ENCODE measurements at regions not wholly inside any gene's neighbourhood (a gene's known extent, or its start where the extent isn't known, plus 50 kb on each side); places are given as distances from the start of the nearest gene placed in this dataset.

- Mint-ChIP-seq H3K9me3 (ENCODE audit: insufficient read depth) (peaks cover 5% of the 10 kb centered on the region), H3K36me3 (ENCODE audit: low read depth) (no peaks in the 10 kb centered on the region), H3K4me3 (no peak overlapping the region), H3K4me1 (ENCODE audit: low read depth) (no peaks in the 10 kb centered on the region), H3K27me3 (ENCODE audit: low read depth) (peaks cover 3% of the 10 kb centered on the region), H3K27ac (no peak overlapping the region)
- ChIA-PET CTCF (no interaction called here), POLR2A (no interaction called here)
- no peak for ATAC-seq
- DNase-seq, result no peak
Observed at GRCh38 chr5:172506921-172507320, 52.6 kb upstream of the SH3PXD2B start.

- Mint-ChIP-seq H3K27ac (no peak overlapping the region), H3K4me1 (ENCODE audit: low read depth) (no peaks in the 10 kb centered on the region), H3K9me3 (ENCODE audit: insufficient read depth) (no peaks in the 10 kb centered on the region), H3K27me3 (ENCODE audit: low read depth) (peaks cover 3% of the 10 kb centered on the region), H3K36me3 (ENCODE audit: low read depth) (no peaks in the 10 kb centered on the region), H3K4me3 (no peak overlapping the region)
- ChIA-PET POLR2A (no interaction called here), CTCF (no interaction called here)
- ATAC-seq (no peak), DNase-seq (peak; percentile 3)
Observed at GRCh38 chr5:172506251-172506650, 51.9 kb upstream of the SH3PXD2B start.

GRCh38 chr5:172505845-172506244 lies 51.5 kb upstream of the SH3PXD2B start:
- ChIA-PET CTCF (no interaction called here), POLR2A (no interaction called here)
- no peaks in the 10 kb centered on the region for H3K9me3 Mint-ChIP-seq (ENCODE audit: insufficient read depth)
- H3K27me3 Mint-ChIP-seq (ENCODE audit: low read depth), result peaks cover 3% of the 10 kb centered on the region
- no peak overlapping the region for H3K27ac Mint-ChIP-seq
- H3K4me3 Mint-ChIP-seq, result no peak overlapping the region
- DNase-seq, result no peak
- H3K4me1 Mint-ChIP-seq (ENCODE audit: low read depth), result no peaks in the 10 kb centered on the region
- no peaks in the 10 kb centered on the region for H3K36me3 Mint-ChIP-seq (ENCODE audit: low read depth)
- no peak for ATAC-seq

- CTCF ChIA-PET, result no interaction called here
- no peaks in the 10 kb centered on the region for H3K9me3 Mint-ChIP-seq (ENCODE audit: insufficient read depth)
- H3K4me3 Mint-ChIP-seq, result no peak overlapping the region
- H3K4me1 Mint-ChIP-seq (ENCODE audit: low read depth), result no peaks in the 10 kb centered on the region
- H3K36me3 Mint-ChIP-seq (ENCODE audit: low read depth), result no peaks in the 10 kb centered on the region
- ATAC-seq (no peak), DNase-seq (peak; percentile 10)
- POLR2A ChIA-PET, result no interaction called here
- H3K27ac Mint-ChIP-seq, result no peak overlapping the region
- peaks cover 3% of the 10 kb centered on the region for H3K27me3 Mint-ChIP-seq (ENCODE audit: low read depth)
Observed at GRCh38 chr5:172505403-172505759, 51.1 kb upstream of the SH3PXD2B start.

- Mint-ChIP-seq H3K27ac (no peak overlapping the region), H3K9me3 (ENCODE audit: insufficient read depth) (no peaks in the 10 kb centered on the region), H3K4me1 (ENCODE audit: low read depth) (no peaks in the 10 kb centered on the region), H3K4me3 (no peak overlapping the region), H3K27me3 (ENCODE audit: low read depth) (no peaks in the 10 kb centered on the region), H3K36me3 (ENCODE audit: low read depth) (no peaks in the 10 kb centered on the region)
- ATAC-seq, result no peak
- POLR2A ChIA-PET, result no interaction called here
- CTCF ChIA-PET, result no interaction called here
- DNase-seq, result peak; percentile 13
Observed at GRCh38 chr5:172504701-172505402, 50.5 kb upstream of the SH3PXD2B start.

GRCh38 chr5:172503925-172504700 lies 49.8 kb upstream of the SH3PXD2B start:
- H3K36me3 Mint-ChIP-seq (ENCODE audit: low read depth), result no peaks in the 10 kb centered on the region
- ATAC-seq (no peak), DNase-seq (peak; percentile 9)
- CTCF ChIA-PET, result no interaction called here
- no peaks in the 10 kb centered on the region for H3K4me1 Mint-ChIP-seq (ENCODE audit: low read depth)
- H3K27me3 Mint-ChIP-seq (ENCODE audit: low read depth), result no peaks in the 10 kb centered on the region
- no peak overlapping the region for H3K27ac Mint-ChIP-seq
- H3K9me3 Mint-ChIP-seq (ENCODE audit: insufficient read depth), result no peaks in the 10 kb centered on the region
- POLR2A ChIA-PET, result no interaction called here
- no peak overlapping the region for H3K4me3 Mint-ChIP-seq
